ENCODE measurements at regions not wholly inside any gene's neighbourhood (a gene's known extent, or its start where the extent isn't known, plus 50 kb on each side); places are given as distances from the start of the nearest gene placed in this dataset.

DNA sequence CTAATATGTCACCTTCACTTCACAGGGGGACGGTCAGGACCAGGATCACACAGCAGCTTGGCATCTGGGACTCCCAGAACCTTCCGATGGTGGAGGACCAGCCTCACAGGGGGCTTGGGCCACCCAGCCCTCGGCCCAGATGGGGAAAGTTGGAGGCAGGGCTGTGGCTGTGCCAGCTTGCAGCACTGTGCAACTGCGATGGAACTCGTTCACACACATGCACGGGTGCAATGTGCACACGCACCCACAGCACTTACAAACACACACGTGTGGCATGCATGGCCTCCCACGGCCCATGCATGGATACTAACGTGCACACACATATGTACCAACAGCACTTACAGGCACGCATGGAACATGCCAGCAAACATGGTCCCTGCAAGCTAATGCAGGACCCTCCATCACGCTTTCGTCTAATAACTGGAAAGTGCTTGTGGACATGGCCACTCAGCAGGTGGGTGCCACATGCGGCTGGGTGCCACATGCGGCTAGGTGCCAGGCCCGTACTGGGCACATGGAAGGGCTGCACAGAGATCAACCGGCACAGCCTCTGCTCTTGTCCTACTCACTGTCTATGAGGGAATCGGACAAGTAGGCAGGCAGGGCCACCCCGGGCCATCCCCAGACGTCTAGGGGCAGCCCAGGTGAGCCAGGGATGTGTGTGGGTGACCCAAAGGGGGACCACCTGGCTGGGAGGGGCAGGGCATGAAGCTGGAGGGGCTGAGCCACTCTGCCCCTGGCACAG is 63.2 kb downstream of the ADRA2C start:
- no peaks in the 10 kb centered on the region for H3K36me3 ChIP-seq (ENCODE audit: control insufficient read depth in 2 of 3, insufficient read depth in 3 of 3, low read length in 3 of 3)
- H3K27ac ChIP-seq (ENCODE audit: low read depth, low read length) = no peak overlapping the region
- H3K4me3 ChIP-seq (ENCODE audit: low read length) = no peak overlapping the region
- no peaks in the 10 kb centered on the region for H3K4me1 ChIP-seq (ENCODE audit: control insufficient read depth in 2 of 2, insufficient read depth in 2 of 2, low read length in 2 of 2)
- Mint-ChIP-seq H3K4me3 (no peak overlapping the region), H3K27ac (no peak overlapping the region), H3K9me3 (no peaks in the 10 kb centered on the region), H3K36me3 (no peaks in the 10 kb centered on the region), H3K4me1 (no peaks in the 10 kb centered on the region), H3K27me3 (peaks cover 0 to 24% (median 9%) of the 10 kb centered on the region in 5 donors)
- ATAC-seq (no peak), DNase-seq (no peak)
- H3K9me3 ChIP-seq (ENCODE audit: control insufficient read depth in 2 of 3, low read length in 3 of 3) = no peaks in the 10 kb centered on the region
- no peaks in the 10 kb centered on the region for H3K27me3 ChIP-seq (ENCODE audit: control insufficient read depth in 2 of 2, insufficient read depth in 2 of 2, low read length in 2 of 2)
- intact Hi-C loops (cut with micrococcal nuclease) = no loop called here
- ChIA-PET CTCF (no interaction called here), POLR2A (no interaction called here)

DNA sequence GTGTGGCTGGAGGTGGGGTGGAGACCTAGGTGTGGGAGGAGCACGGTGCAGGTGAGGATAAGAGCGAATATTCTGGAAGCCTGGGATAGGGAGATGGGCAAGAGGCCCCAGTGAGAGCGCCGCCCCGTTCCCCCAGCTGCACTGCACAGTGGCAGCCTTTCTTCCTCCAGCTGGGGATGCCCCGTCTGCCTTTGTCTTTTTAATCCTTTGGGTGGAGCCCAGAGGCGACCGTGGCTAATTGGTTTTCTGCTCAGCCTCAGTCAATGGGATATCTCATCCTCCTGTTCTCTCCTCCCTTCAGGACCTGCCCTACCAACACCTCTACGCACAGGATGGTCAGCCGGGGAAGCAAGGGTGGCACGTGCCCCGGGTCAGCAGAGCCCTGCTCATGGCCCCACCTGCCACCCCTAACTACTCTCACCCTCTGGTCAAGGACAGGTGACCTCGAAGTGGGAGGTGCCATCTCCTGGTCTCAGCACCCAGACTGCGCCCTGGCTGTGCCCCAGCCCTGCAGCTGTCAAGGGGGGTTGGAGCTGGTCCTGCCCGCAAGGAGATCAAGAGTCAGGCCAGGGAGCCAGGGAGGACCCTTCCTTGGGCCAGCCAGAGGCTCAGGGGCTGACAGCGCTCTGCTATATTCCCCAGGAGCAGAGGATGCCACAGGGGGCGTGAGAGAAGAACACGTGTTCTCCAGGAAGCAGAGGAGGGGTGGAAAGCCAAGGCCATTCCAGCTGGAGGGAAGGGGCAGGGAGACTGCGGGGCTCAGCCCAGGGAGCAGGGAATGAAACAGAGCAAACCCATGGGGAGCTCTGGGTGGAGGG is 64.0 kb downstream of the ADRA2C start:
- Histone ChIP-seq H3K4me1 (ENCODE audit: control insufficient read depth in 2 of 2, insufficient read depth in 2 of 2, low read length in 2 of 2) (no peaks in the 10 kb centered on the region), H3K4me3 (ENCODE audit: low read length) (no peak overlapping the region), H3K36me3 (ENCODE audit: control insufficient read depth in 2 of 3, insufficient read depth in 3 of 3, low read length in 3 of 3) (no peaks in the 10 kb centered on the region), H3K27ac (ENCODE audit: low read depth, low read length) (no peak overlapping the region), H3K27me3 (ENCODE audit: control insufficient read depth in 2 of 2, insufficient read depth in 2 of 2, low read length in 2 of 2) (no peaks in the 10 kb centered on the region), H3K9me3 (ENCODE audit: control insufficient read depth in 2 of 3, low read length in 3 of 3) (no peaks in the 10 kb centered on the region)
- no peak overlapping the region for H3K27ac Mint-ChIP-seq
- DNase-seq = no peak
- H3K4me3 Mint-ChIP-seq = no peak overlapping the region
- intact Hi-C loops (cut with micrococcal nuclease) = no loop called here
- ChIA-PET POLR2A (no interaction called here), CTCF (no interaction called here)
- no peaks in the 10 kb centered on the region for H3K9me3 Mint-ChIP-seq
- H3K4me1 Mint-ChIP-seq = no peaks in the 10 kb centered on the region
- ATAC-seq = no peak
- H3K36me3 Mint-ChIP-seq = no peaks in the 10 kb centered on the region
- H3K27me3 Mint-ChIP-seq = peaks cover 4 to 31% (median 17%) of the 10 kb centered on the region in 5 donors

DNA sequence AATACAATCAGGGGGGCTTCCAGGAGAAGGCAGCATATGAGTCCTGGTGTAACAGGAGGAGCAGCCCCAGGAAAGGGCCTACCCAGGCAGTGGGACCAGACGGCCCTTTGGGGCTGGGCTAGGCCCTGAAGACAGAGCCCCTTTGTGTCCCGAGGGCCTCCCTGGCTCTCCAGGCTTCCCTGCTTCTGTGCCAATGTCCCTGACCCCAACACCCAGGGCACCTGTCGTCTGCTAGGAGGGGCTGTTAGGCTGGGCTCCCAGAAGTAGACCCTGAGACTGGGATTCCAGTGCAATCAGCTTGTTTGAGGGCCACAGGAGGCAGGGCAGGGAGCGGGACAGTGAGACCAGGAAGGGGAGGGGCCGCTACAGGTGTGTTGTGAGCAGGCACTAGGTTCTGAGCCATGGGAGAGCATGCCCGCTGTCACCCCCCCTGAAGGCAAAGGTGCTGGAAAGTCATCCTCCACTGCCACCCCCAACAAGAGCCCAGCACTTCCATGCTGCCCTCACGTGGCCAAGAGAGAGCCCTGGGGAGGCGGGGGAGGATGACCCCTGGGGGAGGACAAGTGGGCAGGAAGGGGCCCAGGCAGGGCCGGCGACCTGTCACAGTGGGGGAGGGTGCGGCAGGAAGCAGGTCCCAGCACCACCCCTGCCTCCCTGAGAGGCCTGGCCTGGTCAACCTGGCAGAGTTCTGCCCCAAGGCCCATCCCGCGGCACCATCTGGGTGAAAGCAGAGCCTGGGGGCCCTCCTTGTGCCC is 64.8 kb downstream of the ADRA2C start:
- Mint-ChIP-seq H3K4me1 (peaks cover 0 to 5% (median 0%) of the 10 kb centered on the region in 7 donors), H3K4me3 (no peak overlapping the region), H3K36me3 (no peaks in the 10 kb centered on the region), H3K9me3 (no peaks in the 10 kb centered on the region), H3K27me3 (peaks cover 6 to 39% (median 24%) of the 10 kb centered on the region in 5 donors), H3K27ac (no peak overlapping the region)
- Histone ChIP-seq H3K4me3 (ENCODE audit: low read length) (no peak overlapping the region), H3K27me3 (ENCODE audit: control insufficient read depth in 2 of 2, insufficient read depth in 2 of 2, low read length in 2 of 2) (no peaks in the 10 kb centered on the region), H3K9me3 (ENCODE audit: control insufficient read depth in 2 of 3, low read length in 3 of 3) (no peaks in the 10 kb centered on the region), H3K27ac (ENCODE audit: low read depth, low read length) (no peak overlapping the region), H3K36me3 (ENCODE audit: control insufficient read depth in 2 of 3, insufficient read depth in 3 of 3, low read length in 3 of 3) (no peaks in the 10 kb centered on the region), H3K4me1 (ENCODE audit: control insufficient read depth in 2 of 2, insufficient read depth in 2 of 2, low read length in 2 of 2) (no peaks in the 10 kb centered on the region)
- ChIA-PET POLR2A (no interaction called here), CTCF (no interaction called here)
- intact Hi-C loops (cut with micrococcal nuclease) = no loop called here
- no peak for ATAC-seq
- DNase-seq = no peak

GRCh38 chr4:3831529-3832150 is 65.5 kb downstream of the ADRA2C start:
- H3K27ac ChIP-seq (ENCODE audit: low read depth, low read length) = no peak overlapping the region
- Mint-ChIP-seq H3K27ac (no peak overlapping the region), H3K27me3 (peaks cover 6 to 40% (median 28%) of the 10 kb centered on the region in 5 donors), H3K36me3 (no peaks in the 10 kb centered on the region), H3K4me1 (peaks cover 0 to 6% (median 0%) of the 10 kb centered on the region in 7 donors), H3K4me3 (no peak overlapping the region), H3K9me3 (no peaks in the 10 kb centered on the region)
- POLR2A ChIA-PET = no interaction called here
- no peaks in the 10 kb centered on the region for H3K27me3 ChIP-seq (ENCODE audit: control insufficient read depth in 2 of 2, insufficient read depth in 2 of 2, low read length in 2 of 2)
- intact Hi-C loops (cut with micrococcal nuclease) = no loop called here
- CTCF ChIA-PET = no interaction called here
- no peaks in the 10 kb centered on the region for H3K4me1 ChIP-seq (ENCODE audit: control insufficient read depth in 2 of 2, insufficient read depth in 2 of 2, low read length in 2 of 2)
- H3K4me3 ChIP-seq (ENCODE audit: low read length) = no peak overlapping the region
- no peaks in the 10 kb centered on the region for H3K36me3 ChIP-seq (ENCODE audit: control insufficient read depth in 2 of 3, insufficient read depth in 3 of 3, low read length in 3 of 3)
- no peak for DNase-seq
- no peak for ATAC-seq
- no peaks in the 10 kb centered on the region for H3K9me3 ChIP-seq (ENCODE audit: control insufficient read depth in 2 of 3, low read length in 3 of 3)

GRCh38 chr4:3832536-3833220 is 66.5 kb downstream of the ADRA2C start:
- POLR2A ChIA-PET = no interaction called here
- H3K9me3 ChIP-seq (ENCODE audit: control insufficient read depth in 2 of 3, low read length in 3 of 3) = no peaks in the 10 kb centered on the region
- Mint-ChIP-seq H3K4me1 (peaks cover 0 to 6% (median 0%) of the 10 kb centered on the region in 7 donors), H3K36me3 (no peaks in the 10 kb centered on the region), H3K4me3 (no peak overlapping the region), H3K27ac (no peak overlapping the region), H3K9me3 (peaks cover 0 to 1% (median 0%) of the 10 kb centered on the region in 11 donors), H3K27me3 (peaks cover 6 to 40% (median 33%) of the 10 kb centered on the region in 5 donors)
- no peak overlapping the region for H3K27ac ChIP-seq (ENCODE audit: low read depth, low read length)
- H3K36me3 ChIP-seq (ENCODE audit: control insufficient read depth in 2 of 3, insufficient read depth in 3 of 3, low read length in 3 of 3) = no peaks in the 10 kb centered on the region
- CTCF ChIA-PET = no interaction called here
- no peaks in the 10 kb centered on the region for H3K27me3 ChIP-seq (ENCODE audit: control insufficient read depth in 2 of 2, insufficient read depth in 2 of 2, low read length in 2 of 2)
- no peaks in the 10 kb centered on the region for H3K4me1 ChIP-seq (ENCODE audit: control insufficient read depth in 2 of 2, insufficient read depth in 2 of 2, low read length in 2 of 2)
- DNase-seq (no peak), ATAC-seq (no peak)
- H3K4me3 ChIP-seq (ENCODE audit: low read length) = no peak overlapping the region
- intact Hi-C loops (cut with micrococcal nuclease) = no loop called here

DNA sequence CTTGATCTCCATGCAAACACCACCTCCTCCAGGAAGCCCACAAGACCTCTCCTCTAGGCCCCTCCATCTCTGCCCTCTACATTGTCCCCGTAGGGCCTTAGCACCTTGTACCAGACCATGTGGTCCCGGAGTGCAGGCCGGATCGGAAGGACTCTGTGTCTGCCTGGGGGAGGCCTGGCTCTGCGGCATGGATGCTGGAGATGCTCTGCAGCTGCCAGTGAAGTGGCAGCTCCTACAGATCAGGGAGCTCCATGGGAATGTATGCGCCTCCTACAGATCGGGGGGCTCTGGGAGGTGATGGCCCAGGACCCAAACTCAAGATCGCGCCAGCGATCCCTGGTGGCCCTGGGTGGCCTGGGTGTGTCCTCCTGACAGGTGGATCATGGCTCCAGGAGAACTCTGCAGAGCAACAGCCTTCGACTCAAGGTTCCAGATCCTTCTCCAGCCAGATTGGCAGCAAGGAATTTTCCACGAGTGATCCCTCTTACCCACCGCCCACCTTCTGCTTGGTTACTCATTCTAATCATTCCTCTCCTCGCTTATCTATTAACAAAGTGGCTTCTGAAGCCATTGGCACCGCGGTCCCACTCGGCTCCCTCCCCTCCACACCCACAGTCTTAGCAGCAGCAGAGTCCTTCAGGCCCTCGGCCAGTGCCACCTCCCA is 67.3 kb downstream of the ADRA2C start:
- Mint-ChIP-seq H3K9me3 (peaks cover 0 to 4% (median 0%) of the 10 kb centered on the region in 11 donors), H3K4me1 (peaks cover 0 to 6% (median 0%) of the 10 kb centered on the region in 7 donors), H3K27ac (no peak overlapping the region), H3K36me3 (no peaks in the 10 kb centered on the region), H3K4me3 (no peak overlapping the region), H3K27me3 (peaks cover 6 to 40% (median 33%) of the 10 kb centered on the region in 5 donors)
- intact Hi-C loops (cut with micrococcal nuclease) = no loop called here
- no peak for ATAC-seq
- no peaks in the 10 kb centered on the region for H3K4me1 ChIP-seq (ENCODE audit: control insufficient read depth in 2 of 2, insufficient read depth in 2 of 2, low read length in 2 of 2)
- H3K9me3 ChIP-seq (ENCODE audit: control insufficient read depth in 2 of 3, low read length in 3 of 3) = no peaks in the 10 kb centered on the region
- no peaks in the 10 kb centered on the region for H3K27me3 ChIP-seq (ENCODE audit: control insufficient read depth in 2 of 2, insufficient read depth in 2 of 2, low read length in 2 of 2)
- ChIA-PET CTCF (no interaction called here), POLR2A (no interaction called here)
- no peak overlapping the region for H3K27ac ChIP-seq (ENCODE audit: low read depth, low read length)
- H3K4me3 ChIP-seq (ENCODE audit: low read length) = no peak overlapping the region
- H3K36me3 ChIP-seq (ENCODE audit: control insufficient read depth in 2 of 3, insufficient read depth in 3 of 3, low read length in 3 of 3) = no peaks in the 10 kb centered on the region
- no peak for DNase-seq

Measured in naive thymus-derived CD4-positive, alpha-beta T cell (primary cell).